ENCODE measurements at regions not wholly inside any gene's neighbourhood (a gene's known extent, or its start where the extent isn't known, plus 50 kb on each side); places are given as distances from the start of the nearest gene placed in this dataset.

- no peak for TF ChIP-seq CTCF (IDR thresholded peaks at IDR 0.05; ENCODE audit: control extremely low read depth in 1 of 3, insufficient read depth in 1 of 3, low read depth in 1 of 3, low read length in 3 of 3)
- no peak for TF ChIP-seq EZH2 (IDR thresholded peaks at IDR 0.05; ENCODE audit: low read depth, low read length, severe bottlenecking)
- TF ChIP-seq ZNF274 (IDR thresholded peaks at IDR 0.05; ENCODE audit: borderline replicate concordance, extremely low read depth, low read length): no peak
- no peak for TF ChIP-seq SIRT6 (IDR thresholded peaks at IDR 0.05; ENCODE audit: low read length)
- no peak for TF ChIP-seq SIN3A (conservative IDR thresholded peaks at IDR 0.05 in 1 of 2, IDR thresholded peaks at IDR 0.05 in 1 of 2; ENCODE audit: low read depth in 1 of 2, low read length in 2 of 2)
- no peak for TF ChIP-seq PHF8 (conservative IDR thresholded peaks at IDR 0.05; ENCODE audit: low read depth, low read length)
- no peak for TF ChIP-seq SUZ12 (IDR thresholded peaks at IDR 0.05; ENCODE audit: low read length)
- TF ChIP-seq POLR2AphosphoS5 (IDR thresholded peaks at IDR 0.05; ENCODE audit: low read depth, low read length): no peak
- no peak for TF ChIP-seq POLR2A (IDR thresholded peaks at IDR 0.05; ENCODE audit: control extremely low read depth in 1 of 2, low read depth in 2 of 2, low read length in 2 of 2)
- TF ChIP-seq SRF (IDR thresholded peaks at IDR 0.05; ENCODE audit: low read depth, low read length): no peak
- no peak for TF ChIP-seq EGR1 (IDR thresholded peaks at IDR 0.05; ENCODE audit: borderline replicate concordance, low read depth, low read length)
These were observed 339.8 kb downstream of the TMEM121 start for GRCh38 chr14:105865904-105866840.

Data from H1 (cell line).